Fibroblast of lung (primary cell): ENCODE measurements at regions not wholly inside any gene's neighbourhood (a gene's known extent, or its start where the extent isn't known, plus 50 kb on each side); places are given as distances from the start of the nearest gene placed in this dataset.

Experiments
- DNase-seq, 2 donors: peaks; one replicate each; pipeline versions ENCODE4 v3.0.0 to v3.0.0-alpha.2; 2010; ENCODE audit warnings: low read depth in 2 of 2
- H2AFZ ChIP-seq: 2 replicates; pipeline ENCODE4 v1.5.1; 2012; ENCODE audit warnings: low read length, control low read depth, inconsistent platforms
- H3K27ac ChIP-seq: 2 replicates; pipeline ENCODE4 v1.5.1; 2011; ENCODE audit warnings: low read length, control low read depth; ENCODE audit not compliant: insufficient read depth
- H3K27me3 ChIP-seq: 2 replicates; pipeline ENCODE4 v1.5.1; 2011; ENCODE audit warnings: mild to moderate bottlenecking, low read length; ENCODE audit not compliant: control insufficient read depth, insufficient read depth
- H3K36me3 ChIP-seq: 2 replicates; pipeline ENCODE4 v1.5.1; 2011; ENCODE audit warnings: low read length; ENCODE audit not compliant: control insufficient read depth, insufficient read depth
- H3K4me1 ChIP-seq: 2 replicates; pipeline ENCODE4 v1.5.1; 2011; ENCODE audit warnings: low read length; ENCODE audit not compliant: control insufficient read depth, insufficient read depth; ENCODE audit errors: extremely low read depth
- H3K4me2 ChIP-seq: 2 replicates; pipeline ENCODE4 v1.5.1; 2011; ENCODE audit warnings: low read length, control low read depth; ENCODE audit not compliant: insufficient read depth; ENCODE audit errors: extremely low read depth
- H3K4me3 ChIP-seq, 4 experiments: fragments of 200-600 bp in 1 of 4; sonication (generic) in 1 of 4; replicated peaks in 1 of 4; 2 replicates each; pipeline ENCODE4 v1.5.1; 2011 to 2016; ENCODE audit warnings: low read length in 4 of 4, low read depth in 3 of 4, mild to moderate bottlenecking in 3 of 4, control low read depth in 2 of 4, inconsistent platforms in 1 of 4, mixed read lengths in 1 of 4; ENCODE audit not compliant: insufficient read depth in 1 of 4; ENCODE audit errors: control extremely low read depth in 1 of 4
- H3K79me2 ChIP-seq: 2 replicates; pipeline ENCODE4 v1.5.1; 2012; ENCODE audit warnings: mild to moderate bottlenecking, low read length, inconsistent platforms; ENCODE audit not compliant: control insufficient read depth, insufficient read depth
- H3K9ac ChIP-seq: 2 replicates; pipeline ENCODE4 v1.5.1; 2011; ENCODE audit warnings: mild to moderate bottlenecking, low read length, control low read depth; ENCODE audit not compliant: insufficient read depth
- H3K9me3 ChIP-seq: 2 replicates; pipeline ENCODE4 v1.5.1; 2012; ENCODE audit warnings: low read depth, low read length; ENCODE audit not compliant: control insufficient read depth, insufficient read depth
- H4K20me1 ChIP-seq: 2 replicates; pipeline ENCODE4 v1.5.1; 2011; ENCODE audit warnings: low read length; ENCODE audit not compliant: control insufficient read depth, insufficient read depth; ENCODE audit errors: extremely low read depth
- EZH2 ChIP-seq: IDR thresholded peaks from 2 replicates; pipeline ENCODE4 v1.5.1; 2012; ENCODE audit warnings: low read length, control low read depth, mild to moderate bottlenecking; ENCODE audit errors: missing control alignments
- TF ChIP-seq, protein P1 (sequence below), 2 donors: IDR thresholded peaks in 1 of 2; conservative IDR thresholded peaks in 1 of 2; 1 replicate in 1 of 2; 2 replicates in 1 of 2; pipeline ENCODE4 v1.5.1; 2011 to 2012; ENCODE audit warnings: low read length in 2 of 2, control low read depth in 1 of 2, inconsistent platforms in 1 of 2, low read depth in 1 of 2, mild to moderate bottlenecking in 1 of 2

DNA sequence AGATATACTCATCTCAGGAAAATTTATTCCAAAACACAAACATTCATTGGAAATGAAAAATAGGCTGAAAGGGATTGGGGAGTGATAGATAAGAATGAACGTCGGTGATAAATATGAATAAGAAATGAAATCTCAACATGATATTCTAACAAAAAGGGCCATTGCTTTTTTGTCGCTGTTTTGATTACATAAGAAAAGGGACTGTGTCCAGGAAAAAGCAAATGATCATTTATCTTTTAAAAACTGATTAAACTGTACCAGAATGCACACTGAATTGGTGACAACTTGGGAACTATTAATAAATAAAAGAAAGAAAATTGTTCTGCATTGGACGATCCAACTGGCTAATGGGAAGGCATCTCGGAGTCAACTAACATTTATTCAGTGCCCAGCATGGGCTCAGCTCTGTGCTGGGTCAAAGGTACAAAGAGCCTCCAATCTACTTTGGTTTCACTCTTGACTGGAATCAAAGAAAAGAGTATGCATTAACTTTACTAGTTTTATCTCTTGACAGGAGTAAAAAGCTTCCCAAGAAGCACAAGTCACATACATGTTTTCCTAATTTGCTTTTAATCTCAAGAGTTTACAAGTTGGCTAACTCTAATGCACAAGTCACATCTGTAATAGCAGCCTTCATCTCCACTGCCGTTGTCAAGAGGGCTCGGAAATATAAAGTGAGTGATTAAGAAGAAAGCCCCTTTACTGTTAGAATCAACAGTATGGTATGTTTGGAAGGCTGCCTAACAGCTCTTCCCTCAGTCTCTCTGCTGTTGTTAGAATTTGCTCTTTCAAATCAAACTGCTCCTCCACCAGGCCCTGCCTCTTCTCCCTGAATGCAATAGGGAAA is 280.0 kb downstream of the IGSF11 start:
- Histone ChIP-seq H3K27ac (no peak overlapping the region), H3K9ac (no peak overlapping the region), H3K4me2 (no peak overlapping the region), H3K4me1 (no peaks in the 10 kb centered on the region), H3K27me3 (no peaks in the 10 kb centered on the region), H3K79me2 (no peaks in the 10 kb centered on the region), H2AFZ (no peak overlapping the region), H3K9me3 (no peaks in the 10 kb centered on the region), H4K20me1 (no peaks in the 10 kb centered on the region), H3K4me3 (no peak overlapping the region), H3K36me3 (no peaks in the 10 kb centered on the region)
- TF ChIP-seq EZH2, result no peak
- TF ChIP-seq, protein P1, sequence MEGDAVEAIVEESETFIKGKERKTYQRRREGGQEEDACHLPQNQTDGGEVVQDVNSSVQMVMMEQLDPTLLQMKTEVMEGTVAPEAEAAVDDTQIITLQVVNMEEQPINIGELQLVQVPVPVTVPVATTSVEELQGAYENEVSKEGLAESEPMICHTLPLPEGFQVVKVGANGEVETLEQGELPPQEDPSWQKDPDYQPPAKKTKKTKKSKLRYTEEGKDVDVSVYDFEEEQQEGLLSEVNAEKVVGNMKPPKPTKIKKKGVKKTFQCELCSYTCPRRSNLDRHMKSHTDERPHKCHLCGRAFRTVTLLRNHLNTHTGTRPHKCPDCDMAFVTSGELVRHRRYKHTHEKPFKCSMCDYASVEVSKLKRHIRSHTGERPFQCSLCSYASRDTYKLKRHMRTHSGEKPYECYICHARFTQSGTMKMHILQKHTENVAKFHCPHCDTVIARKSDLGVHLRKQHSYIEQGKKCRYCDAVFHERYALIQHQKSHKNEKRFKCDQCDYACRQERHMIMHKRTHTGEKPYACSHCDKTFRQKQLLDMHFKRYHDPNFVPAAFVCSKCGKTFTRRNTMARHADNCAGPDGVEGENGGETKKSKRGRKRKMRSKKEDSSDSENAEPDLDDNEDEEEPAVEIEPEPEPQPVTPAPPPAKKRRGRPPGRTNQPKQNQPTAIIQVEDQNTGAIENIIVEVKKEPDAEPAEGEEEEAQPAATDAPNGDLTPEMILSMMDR (conservative IDR thresholded peaks at IDR 0.05 in 1 of 2, IDR thresholded peaks at IDR 0.05 in 1 of 2; ENCODE audit: low read depth in 1 of 2, low read length in 2 of 2), result no peak
- peak in 1 of 2 donors; percentile 18 for DNase-seq

GRCh38 chr3:118755253-118755801 is 279.3 kb downstream of the IGSF11 start:
- Histone ChIP-seq H3K79me2 (no peaks in the 10 kb centered on the region), H3K4me3 (no peak overlapping the region), H3K27me3 (no peaks in the 10 kb centered on the region), H3K4me1 (no peaks in the 10 kb centered on the region), H3K9ac (no peak overlapping the region), H4K20me1 (no peaks in the 10 kb centered on the region), H2AFZ (no peak overlapping the region), H3K36me3 (no peaks in the 10 kb centered on the region), H3K27ac (no peak overlapping the region), H3K9me3 (no peaks in the 10 kb centered on the region), H3K4me2 (no peak overlapping the region)
- DNase-seq, result no peak
- TF ChIP-seq EZH2, result no peak

DNA sequence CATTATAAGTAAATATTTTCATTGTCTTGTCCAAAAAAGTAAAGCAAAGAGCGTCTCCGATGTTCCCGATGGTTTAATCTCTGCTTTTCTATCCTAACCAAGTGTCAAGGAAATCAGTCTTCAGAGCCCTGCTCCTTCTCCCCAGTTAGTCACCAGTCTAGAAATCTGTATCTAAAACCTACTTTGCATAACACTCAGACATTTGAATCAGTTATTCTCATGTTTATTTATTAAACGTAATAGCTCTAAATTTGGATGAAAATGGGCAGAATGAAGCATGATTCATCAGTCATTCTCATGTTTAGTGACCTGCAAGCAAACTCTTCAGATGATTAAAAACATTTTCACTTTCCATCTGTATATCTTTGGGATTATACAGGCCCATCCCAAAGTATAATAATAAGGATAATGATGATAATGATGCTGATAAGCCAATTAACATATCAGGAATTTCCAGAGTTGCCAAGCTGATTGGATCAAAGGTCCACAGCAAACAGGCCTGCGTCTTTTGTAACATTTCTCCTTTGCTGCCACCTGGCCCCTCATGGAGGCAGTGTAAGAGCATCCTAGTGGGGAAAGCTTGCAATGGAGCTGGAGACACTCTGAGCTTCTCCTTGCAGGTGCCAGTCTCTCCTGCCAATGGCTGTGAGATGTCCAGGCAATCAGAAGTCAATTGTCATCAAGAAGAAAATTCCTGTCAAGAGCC is 273.9 kb downstream of the IGSF11 start:
- H4K20me1 ChIP-seq, result no peaks in the 10 kb centered on the region
- no peak overlapping the region for H3K9ac ChIP-seq
- H3K4me2 ChIP-seq, result no peak overlapping the region
- no peak overlapping the region for H3K4me3 ChIP-seq
- H3K9me3 ChIP-seq, result no peaks in the 10 kb centered on the region
- no peaks in the 10 kb centered on the region for H3K27me3 ChIP-seq
- H3K36me3 ChIP-seq, result no peaks in the 10 kb centered on the region
- no peak for TF ChIP-seq EZH2
- TF ChIP-seq, protein P1 (conservative IDR thresholded peaks at IDR 0.05 in 1 of 2, IDR thresholded peaks at IDR 0.05 in 1 of 2; ENCODE audit: low read depth in 1 of 2, low read length in 2 of 2), result no peak
- no peak overlapping the region for H2AFZ ChIP-seq
- H3K79me2 ChIP-seq, result no peaks in the 10 kb centered on the region
- no peak overlapping the region for H3K27ac ChIP-seq
- no peaks in the 10 kb centered on the region for H3K4me1 ChIP-seq
- peak; percentile 8 to 49 for DNase-seq
